NCI-H2171 (cell line): ENCODE measurements at regions not wholly inside any gene's neighbourhood (a gene's known extent, or its start where the extent isn't known, plus 50 kb on each side); places are given as distances from the start of the nearest gene placed in this dataset.

ENCODE experiments used
- DNase-seq: peaks from one replicate; lab custom pipeline; 2025; lab: John Stamatoyannopoulos, UW

DNA sequence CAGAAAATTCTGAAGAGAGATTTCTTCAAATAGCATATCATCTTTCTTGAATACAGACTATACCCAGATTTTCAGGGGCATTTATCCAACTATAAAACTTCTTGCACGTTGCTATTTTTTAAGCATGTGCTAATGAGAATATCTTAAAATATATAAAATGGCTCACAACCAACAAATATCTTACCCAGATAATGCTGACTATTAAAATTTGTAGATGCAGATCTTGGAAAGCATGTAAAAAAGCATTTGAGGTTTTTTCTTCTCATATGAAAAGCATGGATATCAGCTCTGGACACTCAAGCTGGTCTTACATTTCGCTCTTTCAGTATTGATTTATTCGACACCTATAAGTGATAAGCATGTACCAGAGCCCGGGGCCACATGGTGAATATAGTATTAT, 1187.7 kb upstream of the ADGRL4 start:
- no peak for DNase-seq

DNA sequence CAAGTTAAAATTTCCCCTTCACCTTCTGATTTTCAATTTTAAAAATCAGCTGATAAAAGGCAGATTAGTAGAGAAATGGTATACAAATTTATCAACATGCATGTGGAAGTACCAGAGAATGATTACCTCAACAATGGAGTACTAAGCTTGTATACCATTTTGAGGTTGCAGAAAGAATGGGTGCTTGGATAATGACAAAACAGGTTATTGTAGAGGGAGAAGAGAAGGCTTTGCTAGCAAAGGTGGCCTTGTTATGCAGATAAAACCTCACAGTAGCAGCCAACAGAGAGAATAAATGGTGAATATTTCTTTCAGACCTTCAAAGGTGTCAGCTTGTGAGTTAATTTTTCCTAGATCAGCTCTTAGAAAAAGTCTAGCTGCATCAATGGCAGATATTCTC, 1174.9 kb upstream of the ADGRL4 start:
- no peak for DNase-seq

DNA sequence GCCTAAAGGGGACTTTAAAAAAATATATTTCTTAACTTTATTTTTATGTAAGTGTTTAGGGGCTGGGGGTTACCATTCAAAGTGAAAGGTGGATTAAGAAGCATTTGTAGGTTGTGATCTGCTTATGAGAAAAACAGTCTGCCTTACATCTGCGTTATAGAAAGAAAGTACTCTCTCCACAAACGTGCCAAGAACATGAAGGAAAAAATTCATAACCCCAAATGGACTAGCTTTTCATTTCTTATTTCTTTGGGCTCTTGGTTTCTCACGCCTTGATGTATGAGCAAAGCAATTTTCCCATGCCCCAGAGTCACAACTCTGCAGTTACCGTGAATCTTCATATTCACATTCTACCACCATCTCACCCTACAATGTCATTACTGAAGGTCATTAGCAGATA, 1165.1 kb upstream of the ADGRL4 start:
- no peak for DNase-seq

DNA sequence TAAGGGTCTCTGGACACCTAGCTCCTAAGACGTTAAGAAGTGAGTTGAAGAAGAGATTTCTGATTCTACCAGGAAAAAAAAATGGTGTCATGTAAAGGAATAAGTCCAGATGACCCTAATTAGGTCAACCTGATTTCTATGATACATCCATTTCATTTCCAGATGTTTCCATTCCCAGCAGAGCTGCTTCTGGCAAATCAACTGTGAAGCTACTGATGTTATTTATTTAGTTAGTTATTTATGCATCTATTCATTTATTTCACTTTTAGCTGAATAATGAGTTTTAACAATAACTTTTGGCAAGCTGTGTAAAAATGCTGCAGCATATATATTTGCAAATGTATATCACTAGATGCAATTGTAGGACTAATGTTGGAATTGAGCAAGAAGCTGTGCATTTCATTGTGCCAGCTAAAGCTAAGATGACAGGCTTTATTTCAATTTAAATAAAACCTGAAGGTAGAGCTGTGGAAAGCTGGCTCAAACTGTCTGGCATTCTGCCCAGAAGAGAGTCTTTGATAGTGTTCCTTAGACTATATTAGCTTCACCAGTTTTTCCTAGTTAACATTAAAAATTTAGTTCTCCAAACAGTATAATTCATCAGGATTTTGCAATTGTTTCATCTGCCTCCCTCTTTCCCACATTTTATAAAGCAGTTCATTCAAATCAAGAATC, 1164.4 kb upstream of the ADGRL4 start:
- DNase-seq = no peak

DNA sequence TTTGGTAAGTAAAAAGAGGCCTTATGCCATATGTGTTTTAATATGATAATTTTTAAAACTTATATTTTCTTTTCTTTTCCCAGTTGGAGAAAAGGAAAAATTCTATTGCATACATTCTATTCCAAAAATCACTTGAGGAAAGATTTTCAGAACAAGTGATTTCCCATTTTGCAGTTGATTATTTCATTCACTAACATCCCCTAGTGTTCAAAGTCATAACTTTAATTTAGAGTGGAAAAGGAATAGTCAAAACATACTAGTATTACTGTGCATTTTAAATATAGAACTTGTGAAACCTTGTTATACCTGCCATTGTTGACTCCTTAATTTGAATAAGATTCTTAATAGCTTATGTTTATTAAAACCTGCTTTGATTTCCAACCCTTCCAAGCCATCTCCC, 1157.6 kb upstream of the ADGRL4 start:
- DNase-seq = no peak

DNA sequence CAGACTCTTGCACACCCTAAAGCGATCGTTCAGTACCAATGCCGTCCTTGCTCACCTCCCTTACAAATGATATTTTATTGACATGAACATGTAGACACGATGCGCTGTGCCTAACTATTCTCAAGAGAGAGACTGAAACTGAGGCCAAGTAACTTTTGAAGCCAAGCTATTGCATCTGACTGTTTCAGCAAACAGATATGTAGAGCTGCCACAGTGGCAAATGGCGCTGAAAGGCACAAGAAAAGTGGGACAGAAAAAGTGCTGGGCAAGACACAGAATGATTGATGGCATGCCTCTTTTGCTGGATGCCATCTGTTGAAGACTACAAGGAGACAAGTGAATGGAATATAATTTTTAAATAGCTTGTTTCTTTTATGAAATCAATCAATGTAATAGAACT, 1157.2 kb upstream of the ADGRL4 start:
- no peak for DNase-seq

DNA sequence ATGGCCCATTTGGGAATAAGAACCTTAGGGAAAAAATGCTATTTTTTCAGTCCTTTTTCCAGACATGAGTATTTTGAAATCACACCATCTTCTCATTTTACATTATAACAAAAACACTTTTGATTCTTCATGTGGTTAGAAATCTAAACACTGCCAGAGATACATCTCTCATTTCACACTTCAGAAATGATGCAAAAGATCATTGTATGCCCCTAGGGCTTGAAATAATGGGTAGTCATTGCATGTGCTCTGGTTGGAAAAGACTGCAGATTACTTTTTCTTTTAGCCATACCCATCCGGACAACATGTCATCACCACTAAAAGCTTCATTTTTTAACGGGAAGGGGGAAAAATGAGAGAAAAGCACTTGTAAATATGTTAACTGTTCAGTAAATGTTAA, 1152.2 kb upstream of the ADGRL4 start:
- DNase-seq = no peak

DNA sequence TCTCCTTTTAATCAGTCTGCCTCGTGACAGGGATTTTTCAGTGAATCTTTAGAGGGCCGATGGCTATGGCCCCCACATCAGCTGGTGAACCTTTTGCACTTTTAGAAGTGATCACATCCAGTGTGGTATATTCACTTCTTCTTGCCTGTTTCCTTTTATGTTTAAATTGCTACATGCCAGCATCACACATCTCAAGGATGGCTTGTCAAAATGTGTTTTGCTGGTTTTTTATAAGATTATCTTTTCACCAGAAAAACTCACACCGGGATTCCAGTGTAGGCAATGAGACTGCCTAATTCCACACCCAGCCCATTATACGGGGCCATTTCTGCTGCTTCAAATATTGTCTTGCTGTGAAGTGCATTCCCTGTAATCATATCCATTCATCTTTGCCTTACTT, 1151.7 kb upstream of the ADGRL4 start:
- no peak for DNase-seq

DNA sequence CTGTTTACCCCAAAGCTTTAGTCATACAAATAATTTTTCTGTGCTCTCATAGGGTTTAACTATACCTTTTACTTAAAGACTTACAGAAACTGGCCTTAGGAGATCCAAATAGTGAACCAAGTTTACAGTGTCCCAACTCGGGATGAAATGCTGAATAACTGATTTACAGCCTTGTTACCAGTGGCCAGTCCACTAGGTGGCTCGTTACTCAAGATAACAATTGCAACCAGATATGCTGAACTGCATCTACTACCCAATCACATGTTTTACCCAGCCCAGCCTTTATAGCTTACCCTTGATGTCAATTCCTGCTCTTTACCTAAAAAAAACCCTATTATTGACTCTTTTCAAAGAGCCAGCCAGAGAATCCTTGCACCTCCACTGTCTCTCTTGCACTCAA, 1148.8 kb upstream of the ADGRL4 start:
- DNase-seq = no peak

DNA sequence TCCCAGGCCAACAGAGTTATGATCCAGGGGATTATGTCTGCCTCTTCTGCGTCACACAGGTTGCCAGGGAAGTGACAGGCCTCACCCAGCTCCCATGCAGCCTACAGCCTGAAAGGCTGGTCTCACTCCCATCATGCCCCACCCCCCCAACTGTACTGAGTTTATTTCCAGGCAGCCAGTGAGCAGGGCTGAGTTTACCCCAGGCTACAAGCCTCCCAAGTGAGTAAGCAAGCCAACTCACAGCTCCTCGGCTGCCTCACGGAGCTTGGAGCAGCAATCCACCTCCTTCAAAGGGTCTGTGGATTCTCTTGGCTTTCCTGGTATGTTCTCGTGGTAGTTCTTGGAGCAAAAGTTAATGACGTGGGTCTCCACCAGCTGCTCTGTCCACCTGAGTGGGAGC, 1147.6 kb upstream of the ADGRL4 start:
- no peak for DNase-seq

DNA sequence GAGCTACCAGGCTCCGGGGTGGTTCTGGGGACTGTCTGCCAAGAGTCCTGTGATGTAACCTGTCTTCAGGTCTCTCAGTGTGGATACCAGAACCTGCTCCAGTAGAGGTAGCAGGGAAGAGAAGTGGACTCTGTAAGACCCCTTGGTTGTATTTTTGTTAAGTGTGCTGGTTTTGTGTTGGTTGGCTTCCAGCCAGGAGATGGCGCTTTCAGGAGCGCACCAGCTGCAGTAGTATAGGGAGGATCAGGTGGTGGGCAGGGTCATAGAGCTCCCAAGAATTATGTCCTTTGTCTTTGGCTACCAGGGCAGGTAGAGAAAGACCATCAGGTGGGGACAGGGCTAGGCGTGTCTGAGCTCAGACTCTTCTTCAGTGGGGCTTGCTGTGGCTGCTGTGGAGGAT, 1147.2 kb upstream of the ADGRL4 start:
- DNase-seq = no peak

DNA sequence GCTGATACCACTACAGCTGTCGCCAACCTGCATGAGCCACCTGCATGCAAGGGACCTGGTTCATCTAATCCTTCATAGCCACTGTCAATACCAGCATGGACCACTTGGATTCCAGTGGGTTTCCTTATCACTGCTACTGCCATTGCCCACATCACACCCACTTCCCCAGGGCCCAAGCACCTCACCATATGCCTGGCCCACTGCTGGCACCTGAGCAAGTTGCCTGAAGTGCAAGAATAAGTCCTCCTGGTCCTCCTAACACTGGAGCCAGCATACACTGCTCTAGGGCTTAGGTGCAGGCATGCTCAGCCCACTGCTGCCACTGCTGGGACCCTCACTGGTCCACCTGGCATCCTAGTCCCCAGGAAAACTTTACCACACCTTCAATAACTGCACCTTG, 1136.8 kb upstream of the ADGRL4 start:
- no peak for DNase-seq

DNA sequence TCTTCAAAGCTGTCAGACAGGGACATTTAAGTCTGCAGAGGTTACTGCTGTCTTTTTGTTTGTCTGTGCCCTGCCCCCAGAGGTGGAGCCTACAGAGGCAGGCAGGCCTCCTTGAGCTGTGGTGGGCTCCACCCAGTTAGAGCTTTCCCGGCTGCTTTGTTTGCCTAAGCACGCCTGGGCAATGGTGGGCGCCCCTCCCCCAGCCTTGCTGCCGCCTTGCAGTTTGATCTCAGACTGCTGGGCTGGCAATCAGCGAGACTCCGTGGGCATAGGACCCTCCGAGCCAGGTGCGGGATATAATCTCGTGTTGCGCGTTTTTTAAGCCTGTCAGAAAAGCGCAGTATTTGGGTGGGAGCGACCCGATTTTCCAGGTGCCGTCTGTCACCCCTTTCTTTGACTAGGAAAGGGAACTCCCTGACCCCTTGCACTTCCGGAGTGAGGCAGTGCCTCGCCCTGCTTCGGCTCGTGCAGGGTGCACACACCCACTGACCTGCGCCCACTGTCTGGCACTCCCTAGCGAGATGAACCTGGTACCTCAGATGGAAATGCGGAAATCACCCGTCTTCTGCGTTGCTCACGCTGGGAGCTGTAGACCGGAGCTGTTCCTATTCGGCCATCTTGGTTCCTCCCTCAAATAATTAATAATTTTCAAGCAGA, 1131.5 kb upstream of the ADGRL4 start:
- DNase-seq = peak; percentile 39

DNA sequence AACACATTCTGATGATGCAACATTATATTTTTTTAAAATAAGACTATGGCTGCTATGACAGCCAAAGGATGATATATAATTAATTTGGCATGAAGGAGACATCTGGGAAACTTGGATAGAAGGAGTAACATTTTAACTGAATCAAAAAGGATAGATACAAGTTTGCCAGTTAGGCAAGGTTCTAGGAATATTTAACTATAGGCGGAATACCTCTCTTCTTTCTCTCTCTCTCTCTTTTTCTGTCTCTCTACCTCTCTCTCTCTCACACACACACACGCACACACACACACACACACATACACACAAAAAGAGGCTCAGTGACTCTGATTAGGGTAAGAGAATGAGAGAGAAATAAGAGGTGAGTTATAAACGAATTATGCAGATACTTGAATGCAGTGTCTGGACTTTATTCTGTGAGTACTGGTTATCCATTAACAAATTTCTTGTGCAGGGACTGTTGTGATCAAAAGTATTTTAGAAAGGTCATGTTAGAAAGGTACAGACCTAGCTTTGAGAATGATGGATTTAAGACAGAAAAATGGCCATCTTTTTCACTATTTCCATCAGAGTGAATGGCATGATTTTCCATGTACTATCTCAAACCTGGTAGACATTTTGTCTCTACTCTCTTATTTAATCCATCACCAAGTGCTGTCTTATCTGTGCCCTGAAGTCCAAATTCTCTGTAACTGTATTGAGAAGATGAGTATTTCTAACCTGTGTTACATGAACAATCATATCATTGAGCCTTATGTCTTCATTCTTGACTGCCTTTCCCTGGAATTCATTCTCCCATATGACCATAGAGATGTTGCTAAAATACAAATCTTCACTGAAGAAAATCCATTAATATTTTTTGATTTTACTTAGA, 1106.9 kb upstream of the ADGRL4 start:
- no peak for DNase-seq

DNA sequence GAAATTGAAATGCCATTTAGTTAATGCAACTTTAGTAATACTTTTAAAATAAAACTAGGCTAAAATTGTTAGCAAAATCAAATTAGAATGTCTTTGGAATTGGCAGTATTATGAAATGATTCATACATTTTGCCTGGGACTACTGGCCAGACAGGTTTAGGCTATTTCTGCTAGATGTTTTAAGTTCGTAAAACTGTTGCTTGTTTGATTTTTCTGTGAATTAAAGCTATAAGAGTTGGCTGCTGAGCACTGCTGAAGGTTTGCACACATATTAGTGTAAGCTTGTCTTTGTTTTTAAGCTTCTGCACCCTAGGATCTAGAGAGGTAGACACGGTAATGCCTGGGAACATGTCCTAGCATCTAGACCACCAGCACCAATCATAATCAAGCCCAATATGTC, 1094.6 kb upstream of the ADGRL4 start:
- DNase-seq = no peak

DNA sequence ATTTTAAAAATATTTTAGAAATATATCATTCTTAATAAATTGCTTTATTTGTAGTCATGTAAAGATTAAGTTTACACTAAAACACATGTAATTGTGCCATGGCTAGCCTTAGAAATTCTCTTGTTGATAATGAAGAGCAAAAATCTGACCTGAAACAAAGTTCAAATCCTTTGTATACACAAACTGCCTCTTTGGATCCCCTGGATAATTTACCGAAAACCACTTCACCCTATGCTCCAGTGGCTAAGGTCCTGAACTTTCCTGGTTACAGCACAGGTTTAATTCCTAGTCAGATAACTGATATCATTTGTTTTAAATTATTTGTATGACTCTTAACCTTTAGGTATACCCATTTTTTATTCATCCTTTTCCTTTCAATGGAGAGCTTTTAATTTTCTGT, 1093.2 kb upstream of the ADGRL4 start:
- DNase-seq = no peak

DNA sequence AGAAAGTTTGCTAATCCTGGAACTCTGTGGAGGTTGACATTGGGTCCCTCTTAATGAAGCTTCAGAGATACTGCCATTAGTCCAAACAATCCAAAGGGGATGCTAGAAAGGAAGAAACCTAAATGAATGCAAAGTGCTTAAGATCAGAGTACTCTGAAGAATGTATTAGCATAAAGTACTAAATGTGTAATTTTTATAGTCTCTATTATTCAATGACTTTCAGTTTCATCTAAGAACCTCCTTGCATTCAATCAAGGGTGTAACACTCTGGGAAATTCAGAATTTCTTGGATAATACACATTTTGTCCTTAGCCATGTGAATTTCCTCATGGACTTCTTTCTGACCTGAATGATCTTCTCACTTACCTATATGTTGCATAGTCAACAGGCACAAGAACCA, 1078.5 kb upstream of the ADGRL4 start:
- no peak for DNase-seq

DNA sequence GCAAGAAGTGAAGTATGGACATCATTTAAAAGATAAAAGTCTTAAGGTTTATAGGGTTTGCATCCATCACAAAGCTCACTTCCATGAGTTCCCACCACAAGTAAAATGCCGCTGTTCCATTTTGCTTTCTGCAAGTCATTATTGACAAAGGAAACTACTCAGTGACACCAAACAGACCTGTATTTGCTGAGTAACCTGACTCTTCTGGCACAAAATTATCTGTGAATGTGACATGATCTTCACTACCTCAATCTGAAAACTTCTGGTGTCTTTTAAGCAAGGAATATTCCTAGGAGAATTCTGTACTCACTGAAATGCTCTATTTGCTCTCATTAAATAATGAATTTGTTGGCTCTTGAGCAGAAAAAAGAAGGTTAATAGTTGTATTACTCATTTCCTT, 1077.4 kb upstream of the ADGRL4 start:
- no peak for DNase-seq

DNA sequence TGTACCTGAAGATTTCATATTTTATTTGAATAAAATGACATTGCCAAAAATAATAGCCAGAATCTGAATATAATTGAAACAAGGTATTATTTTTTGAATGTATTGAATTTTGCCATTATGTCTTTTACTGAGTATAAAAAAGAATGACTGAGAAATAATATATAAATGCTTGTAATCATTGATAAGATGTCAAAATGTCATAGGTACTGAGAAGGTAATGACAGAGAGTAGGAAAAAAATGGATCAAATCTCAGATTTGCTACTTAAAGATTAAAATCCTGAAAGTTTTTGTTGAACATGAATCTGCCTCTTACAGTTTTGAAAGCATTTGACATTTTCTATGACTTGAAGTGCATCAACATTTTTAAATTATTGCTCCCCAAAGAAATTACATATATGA, 1069.9 kb upstream of the ADGRL4 start:
- no peak for DNase-seq

DNA sequence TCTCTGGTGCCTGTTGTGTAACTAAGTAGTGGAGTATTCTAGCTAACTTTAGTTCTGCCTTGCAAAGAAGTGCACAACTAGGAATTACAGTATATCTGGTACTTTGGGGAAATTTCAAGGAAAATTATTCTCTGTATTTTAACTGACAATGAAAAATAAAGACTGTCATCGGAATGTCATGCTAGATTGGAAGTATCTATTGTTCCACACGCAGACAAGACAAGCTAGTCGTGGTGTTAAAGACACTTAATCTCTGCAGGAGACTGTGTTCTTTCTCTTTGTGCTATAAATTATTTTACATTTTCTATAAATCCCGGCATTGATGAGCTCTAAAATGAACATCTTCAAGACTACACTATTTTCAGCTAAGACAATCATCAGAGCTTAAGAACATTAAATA, 1068.8 kb upstream of the ADGRL4 start:
- DNase-seq = no peak

DNA sequence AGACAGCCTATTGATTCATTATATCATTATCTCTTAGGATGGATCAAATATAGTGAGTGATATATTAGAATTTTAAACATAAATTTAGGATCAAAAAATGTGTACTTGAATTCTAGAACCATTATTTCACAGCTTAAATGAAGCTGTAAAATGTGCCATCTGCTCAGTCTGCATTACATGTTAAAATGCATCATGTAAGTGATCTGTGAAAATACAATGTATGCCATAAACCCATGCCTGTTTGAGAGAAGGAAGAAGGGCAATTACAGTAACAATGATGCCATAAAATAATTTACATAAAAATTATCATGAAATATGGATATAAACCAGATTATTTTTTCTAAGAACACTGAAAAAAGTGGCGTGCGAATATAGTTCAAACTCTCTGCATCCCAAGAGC, 1066.0 kb upstream of the ADGRL4 start:
- DNase-seq = peak; percentile 14

DNA sequence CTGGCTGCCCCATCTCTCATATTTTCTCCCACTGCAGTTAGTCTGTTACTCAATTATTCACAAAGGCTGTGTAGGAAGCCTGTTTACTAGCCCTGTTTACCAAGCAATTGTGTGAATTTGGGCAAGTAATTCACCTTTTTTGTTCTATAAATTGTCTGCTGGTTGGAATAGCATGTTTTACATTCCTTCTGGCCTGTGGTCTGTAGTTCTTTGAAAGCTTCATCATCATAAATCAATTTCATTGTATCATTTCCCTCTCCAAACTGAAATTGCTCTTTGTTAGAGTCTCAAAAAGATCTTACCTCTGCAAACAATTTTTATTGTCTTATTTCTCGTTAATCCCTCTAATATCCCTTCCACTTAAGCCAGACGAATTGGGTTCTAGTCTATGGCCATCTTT, 1059.5 kb upstream of the ADGRL4 start:
- no peak for DNase-seq

DNA sequence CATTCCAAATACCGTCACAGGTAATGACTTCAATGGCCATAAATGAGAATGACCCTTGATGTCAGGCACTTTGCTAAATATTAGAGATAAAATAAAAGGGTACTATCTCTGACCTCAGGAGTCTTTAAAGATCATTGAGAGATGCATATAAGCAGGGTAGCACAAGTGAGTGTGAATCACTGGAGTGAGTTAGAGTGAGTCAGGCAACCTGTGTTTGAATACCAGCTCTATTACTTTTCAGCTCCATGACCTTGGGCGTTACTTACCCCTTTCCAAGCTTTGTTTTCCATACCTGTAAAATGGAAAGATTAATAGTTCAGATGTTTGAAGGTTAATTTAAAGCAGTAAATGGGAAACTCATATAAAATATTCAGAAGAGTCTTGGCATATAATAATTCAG, 1058.0 kb upstream of the ADGRL4 start:
- no peak for DNase-seq
